ENCODE measurements at regions not wholly inside any gene's neighbourhood (a gene's known extent, or its start where the extent isn't known, plus 50 kb on each side); places are given as distances from the start of the nearest gene placed in this dataset.

DNA sequence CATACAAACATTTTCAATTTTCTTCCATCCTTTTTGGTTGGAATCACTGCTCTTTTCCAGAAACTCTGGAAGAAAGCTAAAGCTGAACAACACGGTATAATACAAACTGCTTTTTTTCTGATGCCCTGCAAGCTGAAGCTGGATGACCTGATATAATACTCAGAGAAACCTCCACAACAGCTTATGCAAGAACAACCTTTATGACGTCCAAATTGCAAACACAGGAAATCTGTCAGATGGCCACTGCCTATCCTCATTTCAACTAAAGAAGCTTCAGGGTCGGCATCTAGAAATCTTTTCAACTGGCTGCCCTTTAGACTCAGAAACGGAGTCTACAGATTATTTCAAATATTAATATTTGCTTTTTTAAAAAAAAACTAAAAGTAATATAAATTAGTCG is 106.5 kb upstream of the PRDM9 start:
- TF ChIP-seq, protein P1, sequence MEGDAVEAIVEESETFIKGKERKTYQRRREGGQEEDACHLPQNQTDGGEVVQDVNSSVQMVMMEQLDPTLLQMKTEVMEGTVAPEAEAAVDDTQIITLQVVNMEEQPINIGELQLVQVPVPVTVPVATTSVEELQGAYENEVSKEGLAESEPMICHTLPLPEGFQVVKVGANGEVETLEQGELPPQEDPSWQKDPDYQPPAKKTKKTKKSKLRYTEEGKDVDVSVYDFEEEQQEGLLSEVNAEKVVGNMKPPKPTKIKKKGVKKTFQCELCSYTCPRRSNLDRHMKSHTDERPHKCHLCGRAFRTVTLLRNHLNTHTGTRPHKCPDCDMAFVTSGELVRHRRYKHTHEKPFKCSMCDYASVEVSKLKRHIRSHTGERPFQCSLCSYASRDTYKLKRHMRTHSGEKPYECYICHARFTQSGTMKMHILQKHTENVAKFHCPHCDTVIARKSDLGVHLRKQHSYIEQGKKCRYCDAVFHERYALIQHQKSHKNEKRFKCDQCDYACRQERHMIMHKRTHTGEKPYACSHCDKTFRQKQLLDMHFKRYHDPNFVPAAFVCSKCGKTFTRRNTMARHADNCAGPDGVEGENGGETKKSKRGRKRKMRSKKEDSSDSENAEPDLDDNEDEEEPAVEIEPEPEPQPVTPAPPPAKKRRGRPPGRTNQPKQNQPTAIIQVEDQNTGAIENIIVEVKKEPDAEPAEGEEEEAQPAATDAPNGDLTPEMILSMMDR (conservative IDR thresholded peaks at IDR 0.05; ENCODE audit: low read depth, low read length), result no peak
- TF ChIP-seq EZH2 (IDR thresholded peaks at IDR 0.05; ENCODE audit: low read length, unreplicated experiment) (no peak), EZH2phosphoT487 (IDR thresholded peaks at IDR 0.05; ENCODE audit: borderline replicate concordance, low read length) (no peak)

Data from PC-3 (cell line).